ENCODE measurements at regions not wholly inside any gene's neighbourhood (a gene's known extent, or its start where the extent isn't known, plus 50 kb on each side); places are given as distances from the start of the nearest gene placed in this dataset.

DNA sequence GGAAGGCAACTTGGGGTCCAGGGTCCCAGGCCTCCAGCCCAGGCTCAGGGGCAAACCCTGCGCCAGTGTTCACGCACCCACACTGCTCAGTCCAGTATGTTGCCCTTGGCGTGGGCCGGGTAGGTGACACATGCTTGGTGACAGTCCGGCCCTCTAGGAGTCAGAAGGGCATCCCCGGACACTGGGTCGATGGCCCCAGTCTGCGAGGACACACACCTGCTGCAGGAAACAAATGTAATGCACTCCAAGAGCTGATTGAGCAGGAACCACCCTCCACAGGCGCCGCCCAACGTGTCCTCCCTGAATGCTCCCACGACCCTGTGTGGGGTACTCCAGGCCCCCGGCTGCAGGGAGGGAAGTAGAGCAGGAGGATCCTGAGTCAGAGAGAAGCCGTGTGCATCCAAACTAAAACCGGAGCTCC is 160.7 kb downstream of the DLL1 start:
- TF ChIP-seq TAF7 (optimal IDR thresholded peaks at IDR 0.05; ENCODE audit: borderline replicate concordance, low read depth, low read length), result no peak
- no peak for TF ChIP-seq GTF2F1 (IDR thresholded peaks at IDR 0.05; ENCODE audit: borderline replicate concordance, low read depth, low read length)
- no peak for TF ChIP-seq NANOG (IDR thresholded peaks at IDR 0.05; ENCODE audit: insufficient read depth, low read depth, low read length, poor library complexity, severe bottlenecking)
- no peak for TF ChIP-seq NRF1 (IDR thresholded peaks at IDR 0.05; ENCODE audit: low read depth, low read length)
- no peak for TF ChIP-seq SIN3A (conservative IDR thresholded peaks at IDR 0.05 in 1 of 2, IDR thresholded peaks at IDR 0.05 in 1 of 2; ENCODE audit: low read depth in 1 of 2, low read length in 2 of 2)
- TF ChIP-seq, protein P1, sequence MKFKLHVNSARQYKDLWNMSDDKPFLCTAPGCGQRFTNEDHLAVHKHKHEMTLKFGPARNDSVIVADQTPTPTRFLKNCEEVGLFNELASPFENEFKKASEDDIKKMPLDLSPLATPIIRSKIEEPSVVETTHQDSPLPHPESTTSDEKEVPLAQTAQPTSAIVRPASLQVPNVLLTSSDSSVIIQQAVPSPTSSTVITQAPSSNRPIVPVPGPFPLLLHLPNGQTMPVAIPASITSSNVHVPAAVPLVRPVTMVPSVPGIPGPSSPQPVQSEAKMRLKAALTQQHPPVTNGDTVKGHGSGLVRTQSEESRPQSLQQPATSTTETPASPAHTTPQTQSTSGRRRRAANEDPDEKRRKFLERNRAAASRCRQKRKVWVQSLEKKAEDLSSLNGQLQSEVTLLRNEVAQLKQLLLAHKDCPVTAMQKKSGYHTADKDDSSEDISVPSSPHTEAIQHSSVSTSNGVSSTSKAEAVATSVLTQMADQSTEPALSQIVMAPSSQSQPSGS (IDR thresholded peaks at IDR 0.05; ENCODE audit: low read length), result no peak
- no peak for TF ChIP-seq POLR2A (IDR thresholded peaks at IDR 0.05; ENCODE audit: control extremely low read depth in 1 of 2, low read depth in 2 of 2, low read length in 2 of 2)
- TF ChIP-seq, protein P2, sequence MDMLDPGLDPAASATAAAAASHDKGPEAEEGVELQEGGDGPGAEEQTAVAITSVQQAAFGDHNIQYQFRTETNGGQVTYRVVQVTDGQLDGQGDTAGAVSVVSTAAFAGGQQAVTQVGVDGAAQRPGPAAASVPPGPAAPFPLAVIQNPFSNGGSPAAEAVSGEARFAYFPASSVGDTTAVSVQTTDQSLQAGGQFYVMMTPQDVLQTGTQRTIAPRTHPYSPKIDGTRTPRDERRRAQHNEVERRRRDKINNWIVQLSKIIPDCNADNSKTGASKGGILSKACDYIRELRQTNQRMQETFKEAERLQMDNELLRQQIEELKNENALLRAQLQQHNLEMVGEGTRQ (IDR thresholded peaks at IDR 0.05; ENCODE audit: low read length), result no peak
- Histone ChIP-seq H3K27ac (ENCODE audit: low read depth, low read length) (no peak overlapping the region), H4K8ac (ENCODE audit: extremely low read depth, insufficient read depth, low read length) (no peak overlapping the region), H2BK120ac (replicated peaks; ENCODE audit: low read depth, low read length) (no peak overlapping the region), H3K4me2 (ENCODE audit: insufficient read depth in 1 of 2, low read depth in 2 of 2, low read length in 2 of 2) (no peak overlapping the region), H2AK5ac (ENCODE audit: low read depth, low read length) (no peak overlapping the region), H4K91ac (replicated peaks; ENCODE audit: insufficient read length, low read length) (no peak overlapping the region), H3K56ac (replicated peaks; ENCODE audit: insufficient read length, low read depth, low read length) (no peak overlapping the region), H2BK15ac (ENCODE audit: low read length) (no peak overlapping the region), H3K79me2 (ENCODE audit: control insufficient read depth in 1 of 2, insufficient read depth in 2 of 2, low read length in 2 of 2) (no peaks in the 10 kb centered on the region), H3K14ac (ENCODE audit: insufficient read length) (no peak overlapping the region), H2BK20ac (ENCODE audit: low read length) (no peak overlapping the region), H2AFZ (ENCODE audit: low read length) (no peak overlapping the region), H4K5ac (ENCODE audit: insufficient read length, low read depth, low read length) (no peak overlapping the region), H2BK12ac (ENCODE audit: low read depth, low read length) (no peak overlapping the region), H3K4me3 (ENCODE audit: extremely low read depth in 1 of 4, insufficient read depth in 2 of 4, low read depth in 3 of 4, low read length in 4 of 4) (no peak overlapping the region), H3K4me1 (replicated peaks in 1 of 4; ENCODE audit: control insufficient read depth in 3 of 4, insufficient read depth in 4 of 4, low read length in 3 of 4) (no peaks in the 10 kb centered on the region; a peak in 1 of 7 replicates), H3K23ac (ENCODE audit: insufficient read length) (no peak overlapping the region), H3K9ac (replicated peaks in 1 of 4; ENCODE audit: extremely low read depth in 1 of 4, low read depth in 3 of 4, low read length in 3 of 4) (no peak overlapping the region), H3K79me1 (ENCODE audit: low read depth, low read length) (no peaks in the 10 kb centered on the region), H3K36me3 (ENCODE audit: control insufficient read depth in 2 of 4, insufficient read depth in 4 of 4, low read length in 3 of 4) (no peaks in the 10 kb centered on the region), H3K18ac (ENCODE audit: extremely low read depth, low read length) (no peak overlapping the region), H3K4ac (replicated peaks; ENCODE audit: insufficient read length, low read depth, low read length) (no peak overlapping the region), H3K23me2 (ENCODE audit: low read depth, low read length) (no peaks in the 10 kb centered on the region), H2BK5ac (ENCODE audit: low read depth, low read length) (no peak overlapping the region), H3K9me3 (ENCODE audit: insufficient read depth in 2 of 2, low read depth in 1 of 2, low read length in 1 of 2) (no peaks in the 10 kb centered on the region), H3K27me3 (replicated peaks in 1 of 4; ENCODE audit: control insufficient read depth in 3 of 4, extremely low read depth in 1 of 4, insufficient read depth in 3 of 4, low read length in 3 of 4) (no peaks in the 10 kb centered on the region), H4K20me1 (replicated peaks in 1 of 2; ENCODE audit: control insufficient read depth in 1 of 2, insufficient read depth in 2 of 2, low read length in 2 of 2) (no peaks in the 10 kb centered on the region)
- DNase-seq (ENCODE audit: low read depth in 1 of 2, low spot score in 2 of 2) (peak in 1 of 2 experiments; percentile 41), FAIRE-seq (no peak)
- ChIA-PET POLR2A (ENCODE audit: partially characterized antibody) (no interaction called here), CTCF (ENCODE audit: partially characterized antibody) (no interaction called here)
- 90% methylated on average over 15 of the region's 15 CpGs; no CpG with 5 or more reads in 1 of the 2 experiments for WGBS, 2 experiments (ENCODE audit: extremely low coverage in 1 of 2, insufficient coverage in 1 of 2, insufficient read length in 1 of 2, insufficient replicate concordance in 2 of 2, low coverage in 1 of 2, low lambda C conversion rate in 2 of 2, missing lambda C conversion rate in 1 of 2)

Data from H1 (cell line).